B cell (primary cell): ENCODE measurements at regions not wholly inside any gene's neighbourhood (a gene's known extent, or its start where the extent isn't known, plus 50 kb on each side); places are given as distances from the start of the nearest gene placed in this dataset.

Experiments used
- ATAC-seq: fragments of 200-7000 bp; cut with Tn5 transposase; one replicate; pipeline ENCODE4 v1.10.0; 2021; ENCODE audit warnings: low read depth, mild to moderate bottlenecking, moderate number of reproducible peaks, moderate library complexity
- CTCF ChIA-PET: fragments of 350-600 bp; sonication (Branson Sonifier 250); formaldehyde crosslinking; loops from one replicate; lab custom pipeline; 2021; ENCODE audit warnings: antibody characterized with exemption, inconsistent platforms; lab: Charles Lee
- POLR2A ChIA-PET: fragments of 350-600 bp; sonication (Branson Sonifier 250); formaldehyde crosslinking; loops from one replicate; lab custom pipeline; 2021; ENCODE audit warnings: antibody characterized with exemption; lab: Charles Lee
- DNase-seq: peaks from one replicate; pipeline ENCODE4 v3.0.0; 2013
- H2AFZ ChIP-seq: 2 replicates; pipeline ENCODE4 v1.6.1; 2012; ENCODE audit warnings: mild to moderate bottlenecking, low read depth, low read length; ENCODE audit not compliant: insufficient read depth, poor library complexity, severe bottlenecking
- H3K27ac ChIP-seq, 2 donors: 1 replicate in 1 of 2; 2 replicates in 1 of 2; pipeline ENCODE4 v1.5.1; 2012 to 2013; ENCODE audit warnings: low read length in 2 of 2, mild to moderate bottlenecking in 2 of 2, moderate library complexity in 1 of 2
- H3K27me3 ChIP-seq, 4 experiments: fragments of 200-600 bp in 1 of 4; sonication (generic) in 1 of 4; replicated peaks in 1 of 4; 1 replicate in 2 of 4; 2 replicates in 2 of 4; pipeline versions ENCODE4 v1.6.1 to v1.7.0; 2013 to 2016; ENCODE audit warnings: low read length in 3 of 4, mild to moderate bottlenecking in 2 of 4, mixed read lengths in 1 of 4, moderate library complexity in 1 of 4; ENCODE audit not compliant: insufficient read depth in 4 of 4, control insufficient read depth in 3 of 4; ENCODE audit errors: control extremely low read depth in 1 of 4
- H3K36me3 ChIP-seq, 2 experiments: replicated peaks in 1 of 2; 1 replicate in 1 of 2; 2 replicates in 1 of 2; pipeline versions ENCODE4 v1.6.1 to v1.7.1; 2013; ENCODE audit warnings: low read length in 1 of 2; ENCODE audit not compliant: insufficient read depth in 2 of 2, control insufficient read depth in 1 of 2; ENCODE audit errors: control extremely low read depth in 1 of 2, extremely low read depth in 1 of 2
- H3K4me1 ChIP-seq, 2 donors: fragments of 200-600 bp in 1 of 2; sonication (generic) in 1 of 2; 1 replicate in 1 of 2; 2 replicates in 1 of 2; pipeline versions ENCODE4 v1.5.1 to v1.6.1; 2013 to 2017; ENCODE audit warnings: low read length in 2 of 2; ENCODE audit not compliant: control insufficient read depth in 2 of 2, insufficient read depth in 2 of 2
- H3K4me2 ChIP-seq: replicated peaks from 2 replicates; pipeline ENCODE3; 2012; ENCODE audit warnings: mild to moderate bottlenecking, low read depth, low read length; ENCODE audit not compliant: poor library complexity, severe bottlenecking
- H3K4me3 ChIP-seq, 5 experiments: fragments of 200-600 bp in 1 of 5; sonication (generic) in 1 of 5; 1 replicate in 3 of 5; 2 replicates in 2 of 5; pipeline versions ENCODE4 v1.5.1 to v1.7.0; 2011 to 2016; ENCODE audit warnings: low read length in 4 of 5, mild to moderate bottlenecking in 4 of 5, low read depth in 2 of 5, control low read depth in 1 of 5, moderate library complexity in 1 of 5; ENCODE audit not compliant: insufficient read depth in 1 of 5; ENCODE audit errors: control extremely low read depth in 1 of 5, extremely low read depth in 1 of 5
- H3K79me2 ChIP-seq: fragments of 200-600 bp; sonication (generic); one replicate; pipeline ENCODE4 v1.6.0; 2016; ENCODE audit warnings: low read length; ENCODE audit not compliant: control insufficient read depth, insufficient read depth
- H3K9ac ChIP-seq: fragments of 200-600 bp; sonication (generic); 2 replicates; pipeline ENCODE4 v1.6.1; 2017; ENCODE audit warnings: mild to moderate bottlenecking, low read length, moderate library complexity
- H3K9me3 ChIP-seq, 3 donors: one replicate each; pipeline versions ENCODE4 v1.6.1 to v1.7.1; 2013; ENCODE audit warnings: low read length in 2 of 3; ENCODE audit not compliant: control insufficient read depth in 2 of 3, insufficient read depth in 1 of 3; ENCODE audit errors: control extremely low read depth in 1 of 3
- H4K20me1 ChIP-seq: 2 replicates; pipeline ENCODE4 v1.6.0; 2012; ENCODE audit warnings: mild to moderate bottlenecking, low read length; ENCODE audit not compliant: insufficient read depth, control insufficient read depth, poor library complexity, severe bottlenecking
- H3K27ac Mint-ChIP-seq: one replicate; pipeline ENCODE4 v1.8.0; 2021; ENCODE audit warnings: mixed read lengths
- H3K27me3 Mint-ChIP-seq: one replicate; pipeline ENCODE4 v1.8.0; 2021; ENCODE audit warnings: mixed read lengths
- H3K4me1 Mint-ChIP-seq: one replicate; pipeline ENCODE4 v1.8.0; 2021; ENCODE audit warnings: mixed read lengths
- H3K4me3 Mint-ChIP-seq: one replicate; pipeline ENCODE4 v1.8.0; 2021; ENCODE audit warnings: mixed read lengths
- H3K9me3 Mint-ChIP-seq: one replicate; pipeline ENCODE4 v1.8.0; 2022; ENCODE audit warnings: mixed read lengths; ENCODE audit not compliant: insufficient read depth
- CTCF ChIP-seq: fragments of 200-600 bp; IDR thresholded peaks from one replicate; pipeline ENCODE4 v1.8.0; 2022; ENCODE audit warnings: antibody characterized with exemption, mild to moderate bottlenecking
- EZH2 ChIP-seq: IDR thresholded peaks from 2 replicates; pipeline ENCODE4 v1.6.1; 2012; ENCODE audit warnings: borderline replicate concordance, low read depth, mild to moderate bottlenecking, moderate library complexity, low read length; ENCODE audit not compliant: insufficient read depth, poor library complexity, severe bottlenecking
- WGBS: methylation state at CpG from one replicate; pipeline ENCODE4 v1.1.5; 2013; ENCODE audit warnings: missing lambda C conversion rate; ENCODE audit not compliant: insufficient coverage; 5-methylcytosine and 5-hydroxymethylcytosine counted together
- intact Hi-C: fragments of 100-400 bp; cut with micrococcal nuclease; formaldehyde crosslinking; loops from one replicate; pipeline ENCODE4 v1.10.0; 2022

GRCh38 chr7:8921807-8922206 lies 488.4 kb downstream of the NXPH1 start:
- H3K4me1 Mint-ChIP-seq: no peaks in the 10 kb centered on the region
- no peaks in the 10 kb centered on the region for H3K4me1 ChIP-seq
- no peaks in the 10 kb centered on the region for H3K27me3 Mint-ChIP-seq
- H3K27ac ChIP-seq: no peak overlapping the region
- no peaks in the 10 kb centered on the region for H3K36me3 ChIP-seq
- no peaks in the 10 kb centered on the region for H3K79me2 ChIP-seq
- no peaks in the 10 kb centered on the region for H3K27me3 ChIP-seq
- no peaks in the 10 kb centered on the region for H3K9me3 Mint-ChIP-seq
- H2AFZ ChIP-seq: no peak overlapping the region
- CTCF ChIA-PET: no interaction called here
- POLR2A ChIA-PET: no interaction called here
- TF ChIP-seq CTCF (no peak), EZH2 (no peak)
- H3K4me2 ChIP-seq: no peak overlapping the region
- no CpG with 5 or more reads among the region's 1 CpG for WGBS
- no peak overlapping the region for H3K9ac ChIP-seq
- ATAC-seq: no peak
- intact Hi-C loops: no loop called here
- H3K4me3 Mint-ChIP-seq: no peak overlapping the region
- no peak overlapping the region for H3K4me3 ChIP-seq
- H3K9me3 ChIP-seq: no peaks in the 10 kb centered on the region
- no peaks in the 10 kb centered on the region for H4K20me1 ChIP-seq
- DNase-seq: no peak
- H3K27ac Mint-ChIP-seq: no peak overlapping the region

GRCh38 chr7:8922726-8923125 lies 489.3 kb downstream of the NXPH1 start:
- Histone ChIP-seq H3K9ac (no peak overlapping the region), H3K4me2 (no peak overlapping the region), H4K20me1 (no peaks in the 10 kb centered on the region), H3K27me3 (no peaks in the 10 kb centered on the region), H2AFZ (no peak overlapping the region), H3K36me3 (no peaks in the 10 kb centered on the region), H3K79me2 (no peaks in the 10 kb centered on the region), H3K4me3 (no peak overlapping the region), H3K9me3 (no peaks in the 10 kb centered on the region), H3K4me1 (no peaks in the 10 kb centered on the region), H3K27ac (no peak overlapping the region)
- no CpG with 5 or more reads among the region's 2 CpGs for WGBS
- Mint-ChIP-seq H3K9me3 (no peaks in the 10 kb centered on the region), H3K27ac (no peak overlapping the region), H3K4me1 (no peaks in the 10 kb centered on the region), H3K27me3 (no peaks in the 10 kb centered on the region), H3K4me3 (no peak overlapping the region)
- ChIA-PET CTCF (no interaction called here), POLR2A (no interaction called here)
- ATAC-seq (no peak), DNase-seq (no peak)
- TF ChIP-seq EZH2 (no peak), CTCF (no peak)
- intact Hi-C loops: no loop called here
